ENCODE measurements at regions not wholly inside any gene's neighbourhood (a gene's known extent, or its start where the extent isn't known, plus 50 kb on each side); places are given as distances from the start of the nearest gene placed in this dataset.
"Not testable (repeated sequence)": the region's sequence is repeated elsewhere in the genome, so short reads cannot be mapped to it uniquely, and the experiment has no call there.

DNA sequence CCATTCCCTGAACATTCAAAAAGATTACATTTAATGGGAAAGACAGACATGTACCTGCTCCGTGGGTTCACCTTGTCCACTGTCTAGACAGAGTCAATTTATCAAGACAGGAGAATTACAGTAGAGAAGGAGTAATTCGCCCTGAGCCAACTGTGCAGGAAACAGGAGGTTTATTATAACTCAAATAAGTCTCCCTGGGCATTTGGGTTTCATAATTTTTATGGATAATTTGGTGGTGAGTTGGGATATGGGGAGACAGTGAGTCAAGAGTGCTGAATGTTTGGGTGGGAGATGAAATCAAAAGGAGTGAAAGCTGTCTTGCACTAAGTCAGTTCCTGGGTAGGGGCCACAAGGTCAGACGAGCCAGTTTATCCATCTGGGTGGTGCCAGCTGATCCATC, 165.9 kb upstream of the NAMPT start:
- H3K36me3 Mint-ChIP-seq (ENCODE audit: low read depth), result no peaks in the 10 kb centered on the region
- H3K27me3 Mint-ChIP-seq, result peaks cover 5% of the 10 kb centered on the region
- no peak for ATAC-seq
- H3K9me3 ChIP-seq (ENCODE audit: control insufficient read depth, low read length, poor library complexity, severe bottlenecking), result no peaks in the 10 kb centered on the region
- H3K27ac Mint-ChIP-seq, result no peak overlapping the region
- DNase-seq, result no peak
- H3K4me3 Mint-ChIP-seq, result no peak overlapping the region
- H3K4me1 Mint-ChIP-seq, result no peaks in the 10 kb centered on the region

DNA sequence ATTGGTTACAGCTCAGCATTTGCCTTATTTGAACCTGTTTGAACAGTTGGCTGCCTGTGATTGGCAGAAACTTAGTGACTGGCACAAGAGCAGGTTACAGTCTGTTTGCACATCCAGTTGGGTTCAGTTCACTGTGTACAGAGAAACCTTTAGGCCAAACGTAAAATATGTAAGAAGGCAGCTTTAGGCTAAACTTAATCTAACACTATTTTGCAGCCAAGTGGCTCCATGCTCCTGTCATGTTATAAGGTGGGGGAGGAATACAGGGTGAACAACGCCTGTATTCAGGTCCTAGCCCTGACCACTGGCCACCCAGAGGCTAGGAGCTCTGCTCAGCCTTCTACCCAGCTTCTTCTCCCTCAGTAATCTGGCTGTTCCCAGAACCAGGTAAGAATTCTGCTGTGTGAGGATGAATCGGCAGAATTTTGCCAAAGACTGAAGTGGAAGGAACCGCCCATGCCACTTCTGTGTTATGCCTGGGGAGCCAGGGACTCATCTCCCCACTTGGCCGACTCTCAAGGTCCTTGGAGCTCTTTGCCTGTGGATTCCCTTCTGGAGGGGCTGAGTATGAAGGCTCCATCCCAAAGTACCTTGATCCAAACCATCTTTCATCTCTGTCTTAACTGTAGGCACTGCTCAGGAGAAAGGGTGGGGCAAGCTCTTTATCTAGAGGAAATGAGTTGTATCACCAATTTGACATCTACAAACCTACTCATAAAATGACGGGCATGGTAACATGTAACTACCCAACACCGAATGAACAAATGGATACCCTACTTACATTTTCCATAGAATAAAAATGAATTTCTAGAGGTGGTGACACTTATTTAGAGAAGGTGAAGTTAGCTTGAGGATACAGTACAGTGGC, 164.4 kb upstream of the NAMPT start:
- no peaks in the 10 kb centered on the region for H3K9me3 ChIP-seq (ENCODE audit: control insufficient read depth, low read length, poor library complexity, severe bottlenecking)
- DNase-seq (no peak), ATAC-seq (no peak)
- Mint-ChIP-seq H3K36me3 (ENCODE audit: low read depth) (no peaks in the 10 kb centered on the region), H3K27me3 (peaks cover 11% of the 10 kb centered on the region), H3K27ac (no peak overlapping the region), H3K4me3 (no peak overlapping the region), H3K4me1 (no peaks in the 10 kb centered on the region)

DNA sequence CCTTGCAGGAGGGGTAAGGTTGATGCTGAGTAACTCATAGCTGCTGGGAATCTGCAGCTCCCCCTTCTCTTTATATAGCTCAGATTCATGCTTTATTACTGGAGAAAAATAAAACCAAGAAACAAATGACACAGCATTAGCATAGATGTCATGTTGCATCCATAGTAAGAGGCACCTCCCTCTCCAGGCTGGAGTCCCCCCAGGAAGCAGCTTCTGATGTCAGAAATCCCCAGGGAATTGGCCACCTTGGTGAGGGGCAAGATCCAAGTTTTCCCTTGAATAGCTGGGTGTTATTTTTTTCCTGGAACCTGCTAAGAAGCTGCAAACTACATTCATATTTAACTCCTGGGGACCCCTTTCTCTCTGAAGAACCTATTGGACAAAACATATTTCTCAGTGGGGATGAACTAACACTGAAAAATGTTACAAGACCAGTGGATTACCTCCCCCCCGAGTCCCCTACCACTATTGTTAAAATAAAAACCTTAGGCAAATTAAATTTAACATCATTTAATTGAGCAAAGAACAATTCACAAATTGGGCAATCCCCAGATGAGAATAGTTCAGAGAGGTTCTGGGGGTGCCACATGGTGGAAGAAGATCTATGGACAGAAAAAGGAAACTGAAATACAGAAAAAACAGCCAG, 163.7 kb upstream of the NAMPT start:
- Mint-ChIP-seq H3K27me3 (peaks cover 11% of the 10 kb centered on the region), H3K4me1 (no peaks in the 10 kb centered on the region), H3K27ac (no peak overlapping the region), H3K36me3 (ENCODE audit: low read depth) (no peaks in the 10 kb centered on the region), H3K4me3 (no peak overlapping the region)
- DNase-seq, result no peak
- H3K9me3 ChIP-seq (ENCODE audit: control insufficient read depth, low read length, poor library complexity, severe bottlenecking), result no peaks in the 10 kb centered on the region
- no peak for ATAC-seq

DNA sequence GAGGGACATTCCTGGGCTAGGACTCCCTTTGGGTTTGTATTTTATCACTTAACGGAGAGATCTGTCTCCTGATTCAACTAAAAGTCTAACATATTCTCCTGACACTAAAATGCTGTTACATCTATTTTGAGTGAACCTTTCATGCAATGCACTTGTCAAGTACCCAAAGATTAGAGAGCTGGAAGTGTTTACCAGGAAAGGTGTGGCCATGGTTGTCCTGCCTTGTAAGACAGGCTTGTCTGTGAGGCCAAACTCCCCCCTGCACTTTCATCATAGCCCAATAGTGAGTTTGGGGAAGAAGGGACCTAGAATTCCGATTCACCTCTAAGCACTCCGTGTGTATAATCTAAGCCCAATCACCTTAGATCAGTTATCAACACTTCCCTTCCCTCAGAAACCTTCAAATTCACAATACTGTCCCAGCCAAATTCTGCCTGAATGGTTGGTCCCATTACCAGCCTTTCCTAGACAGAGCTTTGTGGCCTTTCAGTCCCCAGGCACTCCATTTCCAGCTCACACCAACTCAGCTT, 162.6 kb upstream of the NAMPT start:
- Mint-ChIP-seq H3K27ac (no peak overlapping the region), H3K4me1 (no peaks in the 10 kb centered on the region), H3K27me3 (peaks cover 15% of the 10 kb centered on the region), H3K4me3 (no peak overlapping the region), H3K36me3 (ENCODE audit: low read depth) (no peaks in the 10 kb centered on the region)
- DNase-seq, result no peak
- no peak for ATAC-seq
- H3K9me3 ChIP-seq (ENCODE audit: control insufficient read depth, low read length, poor library complexity, severe bottlenecking), result no peaks in the 10 kb centered on the region

DNA sequence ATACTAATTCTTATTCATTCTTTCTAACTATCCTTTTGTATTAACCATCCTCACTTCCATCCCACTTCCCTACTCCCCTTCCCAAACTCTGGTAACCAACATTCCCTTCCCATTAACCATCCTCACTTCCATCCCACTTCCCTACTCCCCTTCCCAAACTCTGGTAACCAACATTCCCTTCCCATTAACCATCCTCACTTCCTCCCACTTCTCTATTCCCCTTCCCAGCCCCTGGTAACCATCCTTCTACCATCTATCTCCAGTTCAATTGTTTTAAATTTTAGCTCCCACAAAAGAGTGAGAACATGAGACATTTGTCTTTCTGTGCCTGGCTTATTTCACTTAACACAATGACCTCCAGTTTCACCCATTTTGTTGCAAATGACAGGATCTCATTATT, 160.6 kb upstream of the NAMPT start:
- H3K9me3 ChIP-seq (ENCODE audit: control insufficient read depth, low read length, poor library complexity, severe bottlenecking); H3K4me1 Mint-ChIP-seq; H3K27ac Mint-ChIP-seq; DNase-seq; H3K36me3 Mint-ChIP-seq (ENCODE audit: low read depth); ATAC-seq; H3K4me3 Mint-ChIP-seq: not testable (repeated sequence)
- peaks cover 27% of the 10 kb centered on the region for H3K27me3 Mint-ChIP-seq

DNA sequence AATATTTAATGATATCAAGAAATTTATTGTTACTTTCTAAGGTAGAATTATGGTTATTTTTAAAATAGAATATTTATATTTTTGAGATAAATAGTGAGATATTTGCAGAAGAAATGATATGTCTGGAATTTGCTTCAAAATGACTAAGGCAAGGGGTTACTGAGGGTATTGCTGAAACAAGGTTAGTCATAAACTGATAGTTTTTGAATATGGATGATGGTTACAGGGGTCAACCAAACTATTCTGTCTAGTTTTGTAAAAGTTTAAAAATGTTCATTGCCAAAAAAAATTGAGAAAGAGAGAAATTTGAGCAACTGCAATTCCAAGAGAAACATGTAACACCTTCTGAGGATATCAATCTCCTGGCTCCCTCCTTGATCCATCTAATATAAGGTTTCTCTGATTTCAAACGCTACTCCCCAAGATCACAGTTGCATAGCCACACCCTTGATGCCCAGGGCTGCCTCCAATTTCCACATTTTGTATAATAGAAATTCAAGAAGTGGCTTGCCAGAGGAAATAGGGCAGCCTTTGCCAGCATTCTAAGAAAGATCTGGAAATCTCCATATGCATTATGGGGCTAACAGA, 159.4 kb upstream of the NAMPT start:
- H3K36me3 Mint-ChIP-seq (ENCODE audit: low read depth), result no peaks in the 10 kb centered on the region
- no peak overlapping the region for H3K4me3 Mint-ChIP-seq
- no peaks in the 10 kb centered on the region for H3K9me3 ChIP-seq (ENCODE audit: control insufficient read depth, low read length, poor library complexity, severe bottlenecking)
- peaks cover 33% of the 10 kb centered on the region for H3K27me3 Mint-ChIP-seq
- no peaks in the 10 kb centered on the region for H3K4me1 Mint-ChIP-seq
- H3K27ac Mint-ChIP-seq, result no peak overlapping the region
- ATAC-seq (no peak), DNase-seq (no peak)

DNA sequence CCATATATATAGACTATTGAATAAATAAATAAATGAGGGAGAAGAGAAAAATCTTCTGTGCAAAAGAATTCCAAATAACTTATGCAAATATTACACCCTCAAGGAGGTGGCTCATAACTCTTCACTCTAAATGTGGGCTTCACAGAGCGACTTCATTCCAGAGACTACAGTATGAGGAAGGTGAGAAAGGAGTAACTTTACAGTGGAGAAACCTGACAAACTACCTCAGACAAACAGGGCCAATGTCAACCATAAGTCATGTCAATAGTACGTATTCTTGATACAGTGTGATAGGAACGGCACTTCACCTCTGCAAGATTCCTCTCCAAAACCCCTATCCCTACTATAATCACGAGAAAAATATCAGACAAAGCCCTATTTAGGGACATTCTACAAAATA, 158.4 kb upstream of the NAMPT start:
- no peak overlapping the region for H3K27ac Mint-ChIP-seq
- ATAC-seq, result no peak
- no peaks in the 10 kb centered on the region for H3K9me3 ChIP-seq (ENCODE audit: control insufficient read depth, low read length, poor library complexity, severe bottlenecking)
- H3K27me3 Mint-ChIP-seq, result peaks cover 33% of the 10 kb centered on the region
- H3K36me3 Mint-ChIP-seq (ENCODE audit: low read depth), result no peaks in the 10 kb centered on the region
- no peaks in the 10 kb centered on the region for H3K4me1 Mint-ChIP-seq
- H3K4me3 Mint-ChIP-seq, result no peak overlapping the region
- no peak for DNase-seq

DNA sequence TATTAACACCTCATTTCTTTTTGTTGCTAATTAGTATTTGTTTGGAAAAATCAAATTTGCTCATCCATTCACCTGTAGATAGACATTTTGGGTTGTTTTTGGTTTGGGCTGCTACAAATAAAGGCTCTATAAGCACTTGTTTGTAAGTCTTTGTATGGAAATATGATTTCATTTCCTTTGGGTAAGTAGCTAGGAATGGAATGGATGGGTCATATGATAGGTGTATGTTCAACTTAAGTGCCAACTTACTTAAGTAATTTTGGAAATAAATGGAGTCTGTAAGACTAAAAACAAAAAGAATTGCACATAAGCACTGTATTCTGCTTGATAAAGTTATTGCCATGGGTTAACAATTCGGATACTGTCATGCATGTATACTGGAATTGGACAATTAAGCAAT, 157.7 kb upstream of the NAMPT start:
- no peak for DNase-seq
- Mint-ChIP-seq H3K4me1 (no peaks in the 10 kb centered on the region), H3K4me3 (no peak overlapping the region), H3K27ac (no peak overlapping the region), H3K27me3 (peaks cover 27% of the 10 kb centered on the region), H3K36me3 (ENCODE audit: low read depth) (no peaks in the 10 kb centered on the region)
- no peaks in the 10 kb centered on the region for H3K9me3 ChIP-seq (ENCODE audit: control insufficient read depth, low read length, poor library complexity, severe bottlenecking)
- ATAC-seq, result no peak

DNA sequence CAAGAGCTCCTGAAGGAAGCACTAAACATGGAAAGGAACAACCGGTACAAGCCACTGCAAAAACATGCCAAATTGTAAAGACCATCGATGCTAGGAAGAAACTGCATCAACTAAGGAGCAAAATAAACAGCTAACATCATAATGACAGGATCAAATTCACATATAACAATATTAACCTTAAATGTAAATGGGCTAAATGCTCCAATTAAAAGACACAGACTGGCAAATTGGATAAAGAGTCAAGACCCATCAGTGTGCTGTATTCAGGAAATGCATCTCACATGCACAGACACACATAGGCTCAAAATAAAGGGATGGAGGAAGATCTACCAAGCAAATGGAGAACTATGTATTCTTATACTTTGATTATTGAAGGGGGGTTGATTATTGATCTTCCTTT, 156.6 kb upstream of the NAMPT start:
- H3K4me3 Mint-ChIP-seq; H3K27ac Mint-ChIP-seq; H3K4me1 Mint-ChIP-seq; H3K36me3 Mint-ChIP-seq (ENCODE audit: low read depth); H3K9me3 ChIP-seq (ENCODE audit: control insufficient read depth, low read length, poor library complexity, severe bottlenecking); DNase-seq; ATAC-seq: not testable (repeated sequence)
- peaks cover 27% of the 10 kb centered on the region for H3K27me3 Mint-ChIP-seq

DNA sequence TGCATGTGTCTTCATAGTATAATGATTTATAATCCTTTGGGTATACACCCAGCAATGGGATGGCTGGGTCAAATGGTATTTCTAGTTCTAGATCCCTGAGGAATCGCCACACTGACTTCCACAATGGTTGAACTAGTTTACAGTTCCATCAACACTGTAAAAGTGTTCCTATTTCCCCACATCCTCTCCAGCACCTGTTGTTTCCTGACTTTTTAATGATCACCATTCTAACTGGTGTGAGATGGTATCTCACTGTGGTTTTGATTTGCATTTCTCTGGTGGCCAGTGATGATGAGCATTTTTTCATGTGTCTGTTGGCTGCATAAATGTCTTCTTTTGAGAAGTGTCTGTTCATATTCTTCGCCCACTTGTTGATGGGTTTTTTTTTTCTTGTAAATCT, 152.2 kb upstream of the NAMPT start:
- DNase-seq; H3K27ac Mint-ChIP-seq; H3K9me3 ChIP-seq (ENCODE audit: control insufficient read depth, low read length, poor library complexity, severe bottlenecking); H3K4me1 Mint-ChIP-seq; H3K4me3 Mint-ChIP-seq; H3K36me3 Mint-ChIP-seq (ENCODE audit: low read depth); ATAC-seq: not testable (repeated sequence)
- peaks cover 27% of the 10 kb centered on the region for H3K27me3 Mint-ChIP-seq

DNA sequence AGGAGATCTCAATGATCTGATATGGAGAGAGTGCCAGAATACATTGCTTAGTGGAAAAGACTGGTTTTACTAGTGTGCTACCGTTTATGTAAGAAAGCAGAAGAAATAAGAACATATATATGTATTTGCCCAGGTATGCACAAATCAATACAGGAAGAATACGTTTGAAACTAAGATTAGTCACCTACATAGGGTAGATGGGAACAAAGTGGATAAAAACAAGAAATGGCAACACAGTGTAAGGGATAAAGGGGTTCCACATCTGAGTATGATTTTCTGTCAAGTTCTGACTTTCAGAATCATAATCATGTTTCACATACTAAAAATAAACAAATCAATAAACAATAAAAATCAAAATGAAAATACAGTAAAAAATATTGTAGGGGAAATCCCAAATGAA, 148.6 kb upstream of the NAMPT start:
- ATAC-seq, result no peak
- DNase-seq, result no peak
- no peaks in the 10 kb centered on the region for H3K9me3 ChIP-seq (ENCODE audit: control insufficient read depth, low read length, poor library complexity, severe bottlenecking)
- H3K4me3 Mint-ChIP-seq, result no peak overlapping the region
- H3K4me1 Mint-ChIP-seq, result no peaks in the 10 kb centered on the region
- H3K27me3 Mint-ChIP-seq, result peaks cover 33% of the 10 kb centered on the region
- H3K27ac Mint-ChIP-seq, result no peak overlapping the region
- no peaks in the 10 kb centered on the region for H3K36me3 Mint-ChIP-seq (ENCODE audit: low read depth)

DNA sequence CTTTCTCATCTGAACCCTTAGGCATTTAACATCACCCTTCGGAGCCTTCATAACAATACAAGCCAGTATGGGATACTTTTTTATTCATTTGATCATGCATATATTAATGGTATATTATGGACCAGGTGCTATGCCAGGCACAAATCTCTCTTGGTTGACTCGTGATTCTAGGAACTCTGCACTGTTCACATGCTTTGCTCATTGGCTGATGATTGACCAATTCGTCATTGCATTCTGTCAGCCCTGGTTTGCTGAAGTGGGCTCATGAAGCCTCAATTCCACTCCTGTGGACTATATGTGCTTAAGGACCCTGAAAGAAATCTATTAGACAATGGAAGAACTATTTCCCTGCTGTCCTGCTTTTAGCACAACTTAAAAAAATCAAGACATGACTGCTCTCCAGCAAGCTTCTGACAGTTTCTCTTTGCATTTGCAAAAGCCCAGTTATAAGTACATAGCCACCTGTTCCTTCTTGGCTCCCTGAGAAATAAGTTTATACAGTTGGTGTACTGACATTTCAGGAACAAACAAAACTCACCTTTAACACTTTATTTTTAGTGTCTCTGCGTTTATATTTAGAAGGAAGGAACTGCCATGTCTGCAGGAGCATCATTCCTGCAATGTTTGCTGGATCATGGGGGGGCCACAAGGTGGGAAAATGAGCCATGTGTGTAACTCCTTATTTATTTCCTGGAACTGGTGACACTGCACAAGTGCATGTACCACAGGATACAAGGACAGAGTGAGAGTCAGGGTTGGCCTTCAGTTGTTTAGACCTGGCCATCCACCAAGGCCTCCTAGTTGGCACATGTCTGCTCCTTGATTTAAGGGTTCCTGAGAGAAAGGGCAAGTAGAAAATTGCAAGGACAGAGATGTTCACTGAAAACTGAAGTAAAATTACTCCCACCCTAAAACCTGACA, 146.0 kb upstream of the NAMPT start:
- H3K4me3 Mint-ChIP-seq, result no peak overlapping the region
- no peaks in the 10 kb centered on the region for H3K36me3 Mint-ChIP-seq (ENCODE audit: low read depth)

DNA sequence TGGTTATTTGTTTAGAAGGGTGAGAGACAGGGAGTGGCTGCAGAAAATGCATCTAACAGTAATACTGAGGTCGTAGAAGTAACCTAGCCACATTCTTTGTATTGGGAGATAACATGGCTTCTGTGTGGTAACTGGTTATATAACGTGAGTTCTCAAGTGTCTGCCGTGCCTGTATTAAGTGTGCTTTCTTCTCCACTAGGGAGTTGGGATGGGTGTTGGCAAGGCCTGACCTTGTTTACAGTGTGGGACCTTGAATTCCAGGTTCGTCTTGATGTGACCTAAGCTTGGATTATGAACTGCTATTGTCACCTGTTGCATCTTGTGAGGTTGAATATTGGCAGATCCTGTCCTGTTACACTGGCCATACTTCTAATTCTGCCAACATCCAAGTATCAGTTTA, 145.3 kb upstream of the NAMPT start:
- DNase-seq (no peak), ATAC-seq (no peak)
- peaks cover 3% of the 10 kb centered on the region for H3K4me1 Mint-ChIP-seq
- H3K9me3 ChIP-seq (ENCODE audit: control insufficient read depth, low read length, poor library complexity, severe bottlenecking), result no peaks in the 10 kb centered on the region
- H3K36me3 Mint-ChIP-seq (ENCODE audit: low read depth), result no peaks in the 10 kb centered on the region
- no peak overlapping the region for H3K27ac Mint-ChIP-seq
- H3K4me3 Mint-ChIP-seq, result no peak overlapping the region
- peaks cover 39% of the 10 kb centered on the region for H3K27me3 Mint-ChIP-seq

More for the DNA sequence above, 146.0 kb upstream of the NAMPT start:
- Mint-ChIP-seq H3K27me3 (peaks cover 39% of the 10 kb centered on the region), H3K4me1 (peaks cover 2% of the 10 kb centered on the region), H3K27ac (no peak overlapping the region)
- ATAC-seq, result no peak
- DNase-seq, result no peak
- no peaks in the 10 kb centered on the region for H3K9me3 ChIP-seq (ENCODE audit: control insufficient read depth, low read length, poor library complexity, severe bottlenecking)

Measured in T-helper 17 cell (primary cell).